ENCODE measurements at regions not wholly inside any gene's neighbourhood (a gene's known extent, or its start where the extent isn't known, plus 50 kb on each side); places are given as distances from the start of the nearest gene placed in this dataset.
A peak's percentile ranks its signal among the peaks of the same experiment; 100 is the strongest.
"Not testable (repeated sequence)": the region's sequence is repeated elsewhere in the genome, so short reads cannot be mapped to it uniquely, and the experiment has no call there.

GRCh38 chr18:59848002-59848401, 51.8 kb upstream of the PMAIP1 start:
- DNase-seq (ENCODE audit: low spot score): no peak

- DNase-seq (ENCODE audit: low spot score): not testable (repeated sequence)
Measured at GRCh38 chr18:59847491-59847846, 52.3 kb upstream of the PMAIP1 start.

GRCh38 chr18:59846814-59847490, 52.8 kb upstream of the PMAIP1 start:
- DNase-seq (ENCODE audit: low spot score): peak; percentile 34

GRCh38 chr18:59842947-59843346, 56.8 kb upstream of the PMAIP1 start:
- DNase-seq (ENCODE audit: low spot score): no peak

GRCh38 chr18:59839931-59840685, 59.7 kb upstream of the PMAIP1 start:
- DNase-seq (ENCODE audit: low spot score): no peak

GRCh38 chr18:59839246-59839645, 60.5 kb upstream of the PMAIP1 start:
- no peak for DNase-seq (ENCODE audit: low spot score)

GRCh38 chr18:59837586-59837985, 62.2 kb upstream of the PMAIP1 start:
- peak; percentile 54 for DNase-seq (ENCODE audit: low spot score)

- no peak for DNase-seq (ENCODE audit: low spot score)
Measured at GRCh38 chr18:59835605-59836379, 64.0 kb upstream of the PMAIP1 start.

GRCh38 chr18:59834267-59834666, 65.5 kb upstream of the PMAIP1 start:
- no peak for DNase-seq (ENCODE audit: low spot score)

GRCh38 chr18:59833785-59834184, 66.0 kb upstream of the PMAIP1 start:
- DNase-seq (ENCODE audit: low spot score): no peak

GRCh38 chr18:59823596-59824195, 76.1 kb upstream of the PMAIP1 start:
- DNase-seq (ENCODE audit: low spot score): peak; percentile 49

- DNase-seq (ENCODE audit: low spot score): no peak
Measured at GRCh38 chr18:59822612-59823550, 76.9 kb upstream of the PMAIP1 start.

- DNase-seq (ENCODE audit: low spot score): no peak
Measured at GRCh38 chr18:59821983-59822382, 77.8 kb upstream of the PMAIP1 start.

- DNase-seq (ENCODE audit: low spot score): no peak
Measured at GRCh38 chr18:59820663-59821062, 79.1 kb upstream of the PMAIP1 start.

- no peak for DNase-seq (ENCODE audit: low spot score)
Measured at GRCh38 chr18:59818769-59819168, 81.0 kb upstream of the PMAIP1 start.

GRCh38 chr18:59814891-59815290, 84.9 kb upstream of the PMAIP1 start:
- DNase-seq (ENCODE audit: low spot score): peak; percentile 73

- DNase-seq (ENCODE audit: low spot score): no peak
Measured at GRCh38 chr18:59813942-59814341, 85.9 kb upstream of the PMAIP1 start.

GRCh38 chr18:59810735-59811520, 88.9 kb upstream of the PMAIP1 start:
- no peak for DNase-seq (ENCODE audit: low spot score)

GRCh38 chr18:59810183-59810582, 89.6 kb upstream of the PMAIP1 start:
- DNase-seq (ENCODE audit: low spot score): no peak

- no peak for DNase-seq (ENCODE audit: low spot score)
Measured at GRCh38 chr18:59802031-59802430, 97.8 kb upstream of the PMAIP1 start.

- no peak for DNase-seq (ENCODE audit: low spot score)
Measured at GRCh38 chr18:59801576-59801975, 98.2 kb upstream of the PMAIP1 start.

Measured in hepatic stellate cell (primary cell).